Thyroid gland (tissue), 4 donors: ENCODE measurements at regions not wholly inside any gene's neighbourhood (a gene's known extent, or its start where the extent isn't known, plus 50 kb on each side); places are given as distances from the start of the nearest gene placed in this dataset.

Experiments
- CTCF ChIP-seq, 6 experiments: fragments of 200-600 bp in 3 of 6; fragments of 450-650 bp in 3 of 6; sonication (generic) in 3 of 6; IDR thresholded peaks; one replicate each; pipeline ENCODE4 v1.5.1; 2016 to 2019; ENCODE audit warnings: antibody characterized with exemption in 6 of 6, mild to moderate bottlenecking in 2 of 6, inconsistent platforms in 1 of 6, moderate library complexity in 1 of 6
- POLR2A ChIP-seq, 2 donors: fragments of 450-650 bp; IDR thresholded peaks; one replicate each; pipeline ENCODE4 v1.6.1; 2017; ENCODE audit warnings: antibody characterized with exemption in 2 of 2, mild to moderate bottlenecking in 2 of 2, moderate library complexity in 1 of 2

DNA sequence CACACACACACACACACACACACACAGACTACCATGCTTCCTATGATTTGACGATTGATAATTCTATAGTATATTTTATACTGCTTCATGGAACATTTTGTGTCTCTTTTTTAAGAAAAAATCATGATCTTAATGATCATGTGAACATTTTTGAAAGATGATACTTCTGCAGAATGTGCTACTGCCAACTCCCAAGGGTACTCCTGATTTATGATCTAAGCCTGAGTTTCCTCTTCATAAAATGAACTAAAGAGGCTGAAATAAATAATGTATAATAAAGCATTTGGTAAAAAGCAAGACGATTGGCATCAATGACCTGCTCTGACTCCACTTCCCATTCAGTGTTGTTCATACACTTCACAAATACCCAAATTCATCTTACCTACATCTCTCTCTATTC is 333.8 kb upstream of the RBMS3 start:
- no peak for TF ChIP-seq CTCF (IDR thresholded peaks at IDR 0.05)
- TF ChIP-seq POLR2A (IDR thresholded peaks at IDR 0.05), result no peak
